ENCODE measurements at regions not wholly inside any gene's neighbourhood (a gene's known extent, or its start where the extent isn't known, plus 50 kb on each side); places are given as distances from the start of the nearest gene placed in this dataset.

GRCh38 chr2:2798337-2798736 is 467.3 kb upstream of the MYT1L start:
- Histone ChIP-seq H3K4me2 (replicated peaks; ENCODE audit: low read depth, low read length, poor library complexity, severe bottlenecking) (no peak overlapping the region), H3K79me2 (ENCODE audit: control insufficient read depth, insufficient read depth, low read length) (no peaks in the 10 kb centered on the region), H4K20me1 (ENCODE audit: control insufficient read depth, insufficient read depth, low read length, poor library complexity, severe bottlenecking) (no peaks in the 10 kb centered on the region), H3K36me3 (replicated peaks in 1 of 2; ENCODE audit: control extremely low read depth in 1 of 2, control insufficient read depth in 1 of 2, extremely low read depth in 1 of 2, insufficient read depth in 2 of 2, low read length in 1 of 2) (no peaks in the 10 kb centered on the region), H3K27me3 (replicated peaks in 1 of 4; ENCODE audit: control extremely low read depth in 1 of 4, control insufficient read depth in 3 of 4, insufficient read depth in 4 of 4, low read length in 3 of 4) (no peaks in the 10 kb centered on the region), H3K4me1 (ENCODE audit: control insufficient read depth in 2 of 2, insufficient read depth in 2 of 2, low read length in 2 of 2) (no peaks in the 10 kb centered on the region), H3K9ac (ENCODE audit: low read length) (no peak overlapping the region), H3K27ac (ENCODE audit: low read length in 2 of 2) (no peak overlapping the region), H3K9me3 (ENCODE audit: control extremely low read depth in 1 of 3, control insufficient read depth in 2 of 3, insufficient read depth in 1 of 3, low read length in 2 of 3) (peaks cover 0 to 12% (median 0%) of the 10 kb centered on the region in 3 donors), H2AFZ (ENCODE audit: insufficient read depth, low read depth, low read length, poor library complexity, severe bottlenecking) (no peak overlapping the region), H3K4me3 (ENCODE audit: control extremely low read depth in 1 of 5, extremely low read depth in 1 of 5, insufficient read depth in 1 of 5, low read depth in 2 of 5, low read length in 4 of 5) (no peak overlapping the region)
- no peak for TF ChIP-seq EZH2 (IDR thresholded peaks at IDR 0.05; ENCODE audit: borderline replicate concordance, insufficient read depth, low read depth, low read length, poor library complexity, severe bottlenecking)
- TF ChIP-seq CTCF (IDR thresholded peaks at IDR 0.05): no peak
- Mint-ChIP-seq H3K4me1 (no peaks in the 10 kb centered on the region), H3K27me3 (peaks cover 3% of the 10 kb centered on the region), H3K4me3 (no peak overlapping the region), H3K27ac (no peak overlapping the region), H3K9me3 (ENCODE audit: insufficient read depth) (no peaks in the 10 kb centered on the region)
- POLR2A ChIA-PET: no interaction called here
- CTCF ChIA-PET: no interaction called here
- ATAC-seq (ENCODE audit: low read depth) (no peak), DNase-seq (no peak)
- 82% methylated on average over 2 of the region's 2 CpGs for WGBS (ENCODE audit: insufficient coverage)
- intact Hi-C loops (cut with micrococcal nuclease): no loop called here

GRCh38 chr2:2797797-2798196 is 466.7 kb upstream of the MYT1L start:
- ChIA-PET CTCF (no interaction called here), POLR2A (no interaction called here)
- ATAC-seq (ENCODE audit: low read depth) (no peak), DNase-seq (no peak)
- Histone ChIP-seq H2AFZ (ENCODE audit: insufficient read depth, low read depth, low read length, poor library complexity, severe bottlenecking) (no peak overlapping the region), H3K4me1 (ENCODE audit: control insufficient read depth in 2 of 2, insufficient read depth in 2 of 2, low read length in 2 of 2) (no peaks in the 10 kb centered on the region), H3K4me3 (ENCODE audit: control extremely low read depth in 1 of 5, extremely low read depth in 1 of 5, insufficient read depth in 1 of 5, low read depth in 2 of 5, low read length in 4 of 5) (no peak overlapping the region), H3K36me3 (replicated peaks in 1 of 2; ENCODE audit: control extremely low read depth in 1 of 2, control insufficient read depth in 1 of 2, extremely low read depth in 1 of 2, insufficient read depth in 2 of 2, low read length in 1 of 2) (no peaks in the 10 kb centered on the region), H3K27ac (ENCODE audit: low read length in 2 of 2) (no peak overlapping the region), H3K9ac (ENCODE audit: low read length) (no peak overlapping the region), H3K27me3 (replicated peaks in 1 of 4; ENCODE audit: control extremely low read depth in 1 of 4, control insufficient read depth in 3 of 4, insufficient read depth in 4 of 4, low read length in 3 of 4) (no peaks in the 10 kb centered on the region), H3K9me3 (ENCODE audit: control extremely low read depth in 1 of 3, control insufficient read depth in 2 of 3, insufficient read depth in 1 of 3, low read length in 2 of 3) (peaks cover 0 to 16% (median 0%) of the 10 kb centered on the region in 3 donors), H3K79me2 (ENCODE audit: control insufficient read depth, insufficient read depth, low read length) (no peaks in the 10 kb centered on the region), H3K4me2 (replicated peaks; ENCODE audit: low read depth, low read length, poor library complexity, severe bottlenecking) (no peak overlapping the region), H4K20me1 (ENCODE audit: control insufficient read depth, insufficient read depth, low read length, poor library complexity, severe bottlenecking) (no peaks in the 10 kb centered on the region)
- Mint-ChIP-seq H3K27ac (no peak overlapping the region), H3K9me3 (ENCODE audit: insufficient read depth) (no peaks in the 10 kb centered on the region), H3K27me3 (peaks cover 4% of the 10 kb centered on the region), H3K4me3 (no peak overlapping the region), H3K4me1 (no peaks in the 10 kb centered on the region)
- TF ChIP-seq EZH2 (IDR thresholded peaks at IDR 0.05; ENCODE audit: borderline replicate concordance, insufficient read depth, low read depth, low read length, poor library complexity, severe bottlenecking): no peak
- no peak for TF ChIP-seq CTCF (IDR thresholded peaks at IDR 0.05)
- 87% methylated on average over 4 of the region's 5 CpGs for whole genome bisulfite sequencing (ENCODE audit: insufficient coverage)
- intact Hi-C loops (cut with micrococcal nuclease): no loop called here
